ENCODE measurements at regions not wholly inside any gene's neighbourhood (a gene's known extent, or its start where the extent isn't known, plus 50 kb on each side); places are given as distances from the start of the nearest gene placed in this dataset.

DNA sequence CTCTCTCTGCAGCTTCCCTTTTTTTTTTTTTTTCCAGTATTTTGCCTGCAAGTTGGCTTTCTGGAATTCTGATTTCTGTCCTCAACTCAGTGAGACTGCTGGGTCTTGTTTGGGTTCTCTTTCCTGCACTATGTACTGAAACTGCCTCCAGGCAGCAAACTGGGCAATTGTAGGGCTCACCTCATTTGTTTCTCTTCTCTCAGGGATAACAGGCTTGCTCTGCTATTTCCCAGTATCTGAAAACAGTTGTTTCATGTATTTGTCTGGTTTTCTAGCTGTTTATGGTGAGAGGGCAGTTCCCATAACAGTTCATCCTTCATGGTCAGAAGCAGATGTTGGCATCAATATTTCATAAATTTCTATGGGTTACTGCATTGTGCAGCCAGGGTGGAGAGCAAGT is 206.0 kb downstream of the CYRIA start:
- TF ChIP-seq NFE2L2 (IDR thresholded peaks at IDR 0.05; ENCODE audit: low read depth, low read length) = no peak
- TF ChIP-seq, protein P1, sequence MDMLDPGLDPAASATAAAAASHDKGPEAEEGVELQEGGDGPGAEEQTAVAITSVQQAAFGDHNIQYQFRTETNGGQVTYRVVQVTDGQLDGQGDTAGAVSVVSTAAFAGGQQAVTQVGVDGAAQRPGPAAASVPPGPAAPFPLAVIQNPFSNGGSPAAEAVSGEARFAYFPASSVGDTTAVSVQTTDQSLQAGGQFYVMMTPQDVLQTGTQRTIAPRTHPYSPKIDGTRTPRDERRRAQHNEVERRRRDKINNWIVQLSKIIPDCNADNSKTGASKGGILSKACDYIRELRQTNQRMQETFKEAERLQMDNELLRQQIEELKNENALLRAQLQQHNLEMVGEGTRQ (IDR thresholded peaks at IDR 0.05; ENCODE audit: low read depth, low read length) = no peak
- TF ChIP-seq MXI1 (IDR thresholded peaks at IDR 0.05; ENCODE audit: borderline replicate concordance, low read depth, low read length) = no peak
- no peak for TF ChIP-seq MAFK (IDR thresholded peaks at IDR 0.05; ENCODE audit: low read depth, low read length)
- no peak for TF ChIP-seq CEBPB (IDR thresholded peaks at IDR 0.05; ENCODE audit: low read depth, low read length)
- TF ChIP-seq, protein P2, sequence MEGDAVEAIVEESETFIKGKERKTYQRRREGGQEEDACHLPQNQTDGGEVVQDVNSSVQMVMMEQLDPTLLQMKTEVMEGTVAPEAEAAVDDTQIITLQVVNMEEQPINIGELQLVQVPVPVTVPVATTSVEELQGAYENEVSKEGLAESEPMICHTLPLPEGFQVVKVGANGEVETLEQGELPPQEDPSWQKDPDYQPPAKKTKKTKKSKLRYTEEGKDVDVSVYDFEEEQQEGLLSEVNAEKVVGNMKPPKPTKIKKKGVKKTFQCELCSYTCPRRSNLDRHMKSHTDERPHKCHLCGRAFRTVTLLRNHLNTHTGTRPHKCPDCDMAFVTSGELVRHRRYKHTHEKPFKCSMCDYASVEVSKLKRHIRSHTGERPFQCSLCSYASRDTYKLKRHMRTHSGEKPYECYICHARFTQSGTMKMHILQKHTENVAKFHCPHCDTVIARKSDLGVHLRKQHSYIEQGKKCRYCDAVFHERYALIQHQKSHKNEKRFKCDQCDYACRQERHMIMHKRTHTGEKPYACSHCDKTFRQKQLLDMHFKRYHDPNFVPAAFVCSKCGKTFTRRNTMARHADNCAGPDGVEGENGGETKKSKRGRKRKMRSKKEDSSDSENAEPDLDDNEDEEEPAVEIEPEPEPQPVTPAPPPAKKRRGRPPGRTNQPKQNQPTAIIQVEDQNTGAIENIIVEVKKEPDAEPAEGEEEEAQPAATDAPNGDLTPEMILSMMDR (conservative IDR thresholded peaks at IDR 0.05; ENCODE audit: low read depth, low read length) = no peak
- TF ChIP-seq CHD1 (IDR thresholded peaks at IDR 0.05; ENCODE audit: low read depth, low read length) = no peak
- Histone ChIP-seq H3K4ac (ENCODE audit: low read depth, low read length) (no peak overlapping the region), H3K14ac (replicated peaks; ENCODE audit: low read depth, low read length) (no peak overlapping the region), H3K4me2 (ENCODE audit: low read depth, low read length) (no peak overlapping the region), H3K18ac (ENCODE audit: low read depth, low read length) (no peak overlapping the region), H3K9me3 (ENCODE audit: control insufficient read depth, insufficient read depth, low read length) (peaks cover 8% of the 10 kb centered on the region; the same call in 1 of the 2 replicates), H2BK15ac (ENCODE audit: low read depth, low read length) (no peak overlapping the region), H3K56ac (ENCODE audit: extremely low read depth, insufficient read depth, low read length) (no peak overlapping the region), H4K91ac (ENCODE audit: insufficient read depth, low read depth, low read length) (no peak overlapping the region), H4K8ac (ENCODE audit: low read depth in 2 of 2, low read length in 2 of 2) (no peak overlapping the region), H3K9ac (ENCODE audit: low read depth, low read length) (no peak overlapping the region), H2AK5ac (ENCODE audit: low read depth, low read length) (no peak overlapping the region), H2AFZ (replicated peaks; ENCODE audit: low read length, poor library complexity) (no peak overlapping the region), H2AK9ac (replicated peaks; ENCODE audit: low read depth, low read length, poor library complexity) (no peak overlapping the region), H2BK120ac (ENCODE audit: low read depth, low read length) (no peak overlapping the region), H3K27me3 (ENCODE audit: control insufficient read depth, insufficient read depth, low read length) (no peaks in the 10 kb centered on the region), H2BK20ac (ENCODE audit: low read depth, low read length) (no peak overlapping the region), H4K20me1 (ENCODE audit: insufficient read depth, low read length) (no peaks in the 10 kb centered on the region), H3K9me1 (ENCODE audit: insufficient read depth, low read length) (no peaks in the 10 kb centered on the region), H3K27ac (ENCODE audit: insufficient read depth, low read length) (no peak overlapping the region), H3K4me3 (ENCODE audit: insufficient read depth, low read depth, low read length) (no peak overlapping the region), H3K79me1 (ENCODE audit: low read depth in 1 of 2, low read length in 2 of 2) (no peaks in the 10 kb centered on the region), H4K5ac (ENCODE audit: low read depth, low read length) (no peak overlapping the region), H3K4me1 (ENCODE audit: control insufficient read depth, insufficient read depth, low read length) (no peaks in the 10 kb centered on the region), H2BK5ac (ENCODE audit: low read depth, low read length, poor library complexity, severe bottlenecking) (no peak overlapping the region), H3K23ac (ENCODE audit: low read depth, low read length) (no peak overlapping the region), H3K36me3 (ENCODE audit: control insufficient read depth, insufficient read depth, low read length) (no peaks in the 10 kb centered on the region)
- in situ Hi-C loops (cut with MboI; ENCODE audit: low sequenced_read_pairs) = no loop called here
- CTCF ChIA-PET = no interaction called here
- dilution Hi-C loops (cut with HindIII; ENCODE audit: low sequenced_read_pairs, unreplicated experiment) = no loop called here
- POLR2A ChIA-PET (ENCODE audit: unreplicated experiment) = no interaction called here
- no peak for ATAC-seq (ENCODE audit: low read depth)
- intact Hi-C loops (cut with micrococcal nuclease) = no loop called here
- no TSS peak for BruUV-seq (replicated peaks)
- DNase-seq = no peak

Data from IMR-90 (cell line).